Mammary epithelial cell (primary cell): ENCODE measurements at regions not wholly inside any gene's neighbourhood (a gene's known extent, or its start where the extent isn't known, plus 50 kb on each side); places are given as distances from the start of the nearest gene placed in this dataset.

ENCODE experiments used
- CTCF ChIP-seq, 2 donors: IDR thresholded peaks in 1 of 2; conservative IDR thresholded peaks in 1 of 2; 2 replicates each; pipeline ENCODE4 v1.5.1; 2011 to 2012; ENCODE audit warnings: inconsistent platforms in 2 of 2, low read length in 2 of 2, mild to moderate bottlenecking in 2 of 2, control low read depth in 1 of 2, low read depth in 1 of 2; ENCODE audit not compliant: insufficient read depth in 1 of 2; ENCODE audit errors: extremely low read depth in 1 of 2
- EZH2 ChIP-seq: IDR thresholded peaks from 2 replicates; pipeline ENCODE4 v1.6.1; 2012; ENCODE audit warnings: low read length, inconsistent platforms, borderline replicate concordance

DNA sequence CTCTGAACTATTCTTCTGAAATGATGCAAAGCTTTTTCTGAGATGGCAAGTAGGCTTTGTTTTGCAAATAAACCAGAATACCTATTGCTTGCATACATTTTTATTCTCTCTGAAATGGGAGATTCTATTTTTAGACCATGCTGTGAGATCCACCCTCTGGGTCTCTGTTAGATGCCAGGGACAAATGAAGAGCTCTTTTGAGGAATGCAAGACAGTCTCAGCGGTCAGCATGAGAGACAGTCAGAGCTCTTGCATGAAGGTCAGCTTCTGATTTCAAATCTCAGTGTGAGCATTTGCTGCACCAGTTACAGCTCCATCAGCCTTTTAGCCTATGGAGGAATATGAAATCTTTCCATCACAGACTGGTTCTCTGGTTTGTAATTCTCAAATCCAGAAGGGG is 429.9 kb upstream of the KLF6 start:
- no peak for TF ChIP-seq CTCF (conservative IDR thresholded peaks at IDR 0.05 in 1 of 2, IDR thresholded peaks at IDR 0.05 in 1 of 2; ENCODE audit: extremely low read depth in 1 of 2, insufficient read depth in 1 of 2, low read depth in 1 of 2, low read length in 2 of 2)
- TF ChIP-seq EZH2, result no peak
